Neural cell (in vitro differentiated cells): ENCODE measurements at regions not wholly inside any gene's neighbourhood (a gene's known extent, or its start where the extent isn't known, plus 50 kb on each side); places are given as distances from the start of the nearest gene placed in this dataset.

Experiments used
- CTCF ChIP-seq: fragments of 450-650 bp; IDR thresholded peaks from 2 replicates; pipeline ENCODE4 v1.5.1; 2014; ENCODE audit warnings: antibody characterized with exemption, mild to moderate bottlenecking, moderate library complexity; ENCODE audit not compliant: poor library complexity, severe bottlenecking
- EP300 ChIP-seq: fragments of 450-650 bp; conservative IDR thresholded peaks from 2 replicates; pipeline ENCODE4 v1.6.1; 2014; ENCODE audit warnings: antibody characterized with exemption, mild to moderate bottlenecking, moderate library complexity; ENCODE audit not compliant: poor library complexity, severe bottlenecking
- MXI1 ChIP-seq: fragments of 450-650 bp; conservative IDR thresholded peaks from 2 replicates; pipeline ENCODE4 v1.6.1; 2014; ENCODE audit warnings: antibody characterized with exemption, mild to moderate bottlenecking; ENCODE audit not compliant: poor library complexity, severe bottlenecking
- POLR2AphosphoS5 ChIP-seq: IDR thresholded peaks from 2 replicates; pipeline ENCODE4 v1.6.1; 2012
- RAD21 ChIP-seq: fragments of 450-650 bp; conservative IDR thresholded peaks from 2 replicates; pipeline ENCODE4 v1.6.1; 2014; ENCODE audit warnings: antibody characterized with exemption, mild to moderate bottlenecking, moderate library complexity
- REST ChIP-seq: IDR thresholded peaks from 2 replicates; pipeline ENCODE4 v1.6.1; 2012; ENCODE audit warnings: borderline replicate concordance
- SMC3 ChIP-seq: fragments of 450-650 bp; conservative IDR thresholded peaks from 2 replicates; pipeline ENCODE4 v1.6.1; 2014; ENCODE audit warnings: antibody characterized with exemption, mild to moderate bottlenecking, moderate library complexity; ENCODE audit not compliant: poor library complexity

- TF ChIP-seq CTCF: no peak
- TF ChIP-seq POLR2AphosphoS5: no peak
- TF ChIP-seq SMC3: no peak
- no peak for TF ChIP-seq RAD21
- TF ChIP-seq REST: no peak
- no peak for TF ChIP-seq EP300
- no peak for TF ChIP-seq MXI1
Measured at GRCh38 chr4:180335566-180335965, 1907.6 kb upstream of the TENM3 start.
